HUDEP-2 (cell line): ENCODE measurements at regions not wholly inside any gene's neighbourhood (a gene's known extent, or its start where the extent isn't known, plus 50 kb on each side); places are given as distances from the start of the nearest gene placed in this dataset.
A peak's percentile ranks its signal among the peaks of the same experiment; 100 is the strongest.

ENCODE experiments used
- DNase-seq, 76 experiments: peaks; one replicate each; lab custom pipeline; 2025; ENCODE audit not compliant: unreplicated experiment in 76 of 76; lab: John Stamatoyannopoulos, UW

DNA sequence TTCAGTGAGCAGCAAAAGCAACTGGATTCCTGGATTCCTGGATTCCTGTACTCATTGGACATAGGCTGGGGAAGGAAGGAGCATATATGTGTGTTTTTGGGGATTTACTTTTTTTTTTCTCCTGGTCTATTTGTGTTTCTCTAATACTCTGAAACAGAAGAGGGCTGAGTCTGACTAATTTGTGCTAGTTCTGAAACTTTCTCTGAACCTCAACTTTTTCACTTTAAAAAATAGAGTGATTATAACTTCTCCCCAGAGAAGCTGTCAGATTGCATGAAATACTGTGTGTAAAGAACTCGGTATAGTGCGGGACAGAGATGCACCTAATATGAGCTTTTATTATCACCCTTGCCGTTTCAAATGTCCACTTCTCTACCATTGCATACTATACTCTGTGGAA lies 529.5 kb downstream of the TMTC2 start:
- DNase-seq, result no peak

DNA sequence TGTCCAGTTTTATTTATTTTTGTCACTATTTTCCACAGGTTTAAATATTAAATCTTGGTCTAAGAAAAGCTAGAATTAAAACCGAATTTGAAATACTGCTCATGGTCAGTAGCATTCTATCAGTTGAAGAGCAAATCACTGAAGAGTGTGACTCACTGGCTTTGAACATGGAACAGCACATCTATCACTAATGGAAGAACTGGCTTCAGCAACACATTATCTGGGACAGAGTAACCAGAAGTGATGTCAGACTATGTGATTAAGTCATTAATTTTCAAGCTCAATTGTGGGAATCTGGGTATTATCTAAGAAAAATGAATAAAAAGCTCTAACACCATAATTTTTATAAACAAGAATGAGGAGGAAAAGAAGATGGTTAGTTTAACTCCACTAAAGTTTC lies 527.5 kb downstream of the TMTC2 start:
- DNase-seq, result no peak

DNA sequence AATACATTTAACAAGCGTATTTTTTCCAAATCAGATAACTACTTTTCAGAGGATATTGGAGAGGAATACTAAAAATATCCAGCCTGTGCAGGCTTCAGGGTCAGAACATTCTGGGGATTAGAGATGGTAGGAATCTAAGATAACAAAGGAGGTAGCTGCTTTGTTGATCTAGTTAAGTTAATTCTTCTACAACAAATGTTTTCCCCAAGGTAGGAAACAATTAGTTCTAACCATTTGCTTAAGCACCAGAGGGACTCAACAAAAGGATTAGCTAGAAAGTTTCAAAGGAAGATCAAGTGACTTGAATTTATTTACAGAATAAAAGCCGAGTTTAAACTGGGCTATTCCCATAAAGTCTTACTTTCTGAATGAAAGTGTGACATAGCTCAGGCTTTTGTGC lies 524.2 kb downstream of the TMTC2 start:
- no peak for DNase-seq

DNA sequence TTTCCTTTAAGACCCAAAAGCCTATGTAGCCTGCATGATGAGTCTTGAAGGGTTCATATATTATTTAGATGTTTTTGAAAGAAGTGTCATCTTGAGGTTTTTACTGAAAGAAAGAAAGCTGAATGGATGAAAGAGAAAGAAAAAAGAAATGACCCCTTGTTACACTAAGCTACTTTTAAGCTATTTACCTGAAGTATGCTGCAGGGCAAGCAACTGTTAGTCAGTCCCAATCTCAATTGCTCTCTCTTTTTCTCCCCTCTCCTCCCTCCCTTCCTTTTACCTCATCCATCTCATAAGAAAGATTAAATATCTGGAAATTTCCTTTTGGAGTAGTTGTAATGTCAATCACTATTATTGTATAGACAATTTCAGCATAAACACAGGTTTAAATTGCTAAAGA lies 512.4 kb downstream of the TMTC2 start:
- DNase-seq, result no peak

DNA sequence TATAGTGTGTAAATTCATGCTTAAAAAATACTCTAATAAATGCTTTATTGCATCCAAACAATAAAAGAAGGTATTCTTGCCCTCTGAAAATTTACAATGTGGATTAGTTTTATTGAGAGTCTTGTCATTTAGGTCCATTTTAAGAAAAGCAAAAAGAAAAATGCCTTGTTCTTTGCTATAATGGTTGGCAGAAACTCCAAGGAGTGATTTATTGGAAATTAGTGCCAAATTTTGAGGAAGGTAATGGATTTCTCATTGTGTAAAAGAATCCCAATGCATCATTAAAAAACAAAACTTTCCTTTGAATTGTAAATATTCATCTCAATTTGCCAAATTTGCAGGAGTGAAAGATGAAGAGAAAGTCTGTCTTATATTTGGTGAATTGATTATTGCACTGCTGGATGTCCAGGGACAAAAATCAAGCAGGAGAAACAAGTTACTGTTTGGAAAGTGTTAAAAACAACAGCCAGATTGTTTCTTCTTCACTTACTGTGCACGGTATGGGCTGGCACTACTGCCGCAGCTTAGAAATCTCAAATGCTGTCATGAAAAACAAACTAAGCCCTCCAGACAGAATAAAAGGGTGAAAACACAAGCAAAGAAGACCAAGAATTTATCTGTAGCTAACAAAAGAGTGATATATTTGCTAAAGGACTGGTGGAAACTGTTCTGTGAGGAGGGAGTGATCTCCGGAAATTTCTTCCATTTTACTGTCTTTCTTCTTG lies 511.7 kb downstream of the TMTC2 start:
- no peak for DNase-seq

DNA sequence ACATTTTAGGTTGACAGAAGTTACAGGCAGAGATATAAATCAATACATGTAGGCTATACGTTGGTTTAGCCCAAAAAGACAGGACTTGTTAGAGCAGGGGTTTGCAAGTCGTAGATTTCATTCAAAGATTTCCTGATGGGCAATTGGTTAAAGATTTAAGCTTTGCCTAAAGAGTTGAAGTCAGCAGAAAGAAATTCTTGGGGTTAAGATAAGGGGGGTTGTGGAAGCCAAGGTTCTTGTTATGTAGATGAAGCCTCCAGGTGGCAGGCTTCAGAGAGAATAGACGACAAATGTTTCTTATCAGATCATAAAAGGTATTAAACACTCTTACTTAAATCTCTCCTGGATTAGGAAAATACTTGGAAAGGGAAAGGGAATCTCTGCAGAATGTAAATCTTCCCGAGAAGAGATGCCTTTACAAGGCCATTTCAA lies 510.8 kb downstream of the TMTC2 start:
- no peak for DNase-seq

DNA sequence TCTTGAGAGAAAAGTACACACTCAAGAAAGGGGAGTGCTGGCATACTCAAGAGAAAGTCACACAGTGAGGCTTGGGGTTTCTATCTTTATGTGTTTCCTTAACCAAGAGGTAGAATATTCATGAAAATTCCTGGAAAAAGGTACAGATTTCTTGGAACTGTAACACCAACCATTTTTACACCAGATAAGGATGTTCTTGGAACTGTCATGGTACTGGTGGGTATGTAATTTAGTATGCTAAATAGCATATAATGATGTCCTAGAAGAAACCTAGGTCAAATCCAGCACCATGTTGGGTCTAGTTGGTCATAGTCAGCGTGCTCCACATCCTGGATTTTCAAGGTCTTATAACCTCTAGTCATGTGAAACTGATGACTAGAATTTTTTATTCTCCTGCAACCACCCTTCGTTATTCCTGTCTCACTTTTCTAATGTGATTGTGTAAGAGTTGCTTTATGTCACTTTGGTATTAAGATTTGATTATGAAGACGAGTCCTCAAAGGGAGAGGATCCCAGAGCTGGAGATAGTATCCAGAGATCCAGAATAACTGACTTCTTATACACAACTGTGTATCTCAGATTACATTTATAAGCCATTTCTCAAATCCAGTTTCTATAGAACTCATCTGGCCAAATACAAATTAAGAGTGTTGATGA lies 510.1 kb downstream of the TMTC2 start:
- DNase-seq, result peak in 1 of 76 experiments; percentile 6

DNA sequence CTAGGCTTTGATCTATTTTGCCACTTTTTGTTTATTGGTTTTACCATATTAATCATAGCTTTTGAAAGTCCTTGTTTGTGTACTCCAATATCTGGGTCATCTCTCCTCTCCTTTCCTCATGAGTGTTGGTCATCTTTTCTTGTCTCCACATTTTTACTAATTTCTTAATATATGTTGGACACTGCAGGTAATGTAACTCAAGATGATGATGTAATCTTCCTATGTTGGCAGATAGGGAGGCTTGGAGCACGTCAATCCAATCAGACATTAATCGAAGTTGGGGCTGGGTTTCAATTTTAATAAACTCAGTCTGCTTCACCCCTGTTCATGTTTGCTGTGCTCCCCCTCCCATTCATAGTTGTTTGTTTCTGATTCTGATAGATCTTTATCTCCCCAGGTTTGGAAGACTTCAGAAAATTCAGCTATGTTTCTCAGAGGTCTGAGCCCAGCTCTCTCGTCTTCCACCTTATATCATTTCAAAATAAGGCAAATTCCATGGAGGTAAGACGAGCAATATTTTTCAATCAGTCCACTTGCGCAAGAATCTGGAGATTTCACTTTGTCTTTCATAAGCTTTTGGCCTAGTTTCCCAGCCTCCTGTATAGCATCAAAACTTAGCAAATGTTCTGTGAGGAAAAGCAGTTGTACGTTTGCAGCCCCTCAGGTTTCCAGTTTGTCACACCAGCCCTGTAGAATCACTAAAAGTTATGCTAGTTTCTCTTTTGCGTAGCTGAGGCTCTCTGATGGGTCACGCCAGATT lies 504.1 kb downstream of the TMTC2 start:
- DNase-seq, result no peak

DNA sequence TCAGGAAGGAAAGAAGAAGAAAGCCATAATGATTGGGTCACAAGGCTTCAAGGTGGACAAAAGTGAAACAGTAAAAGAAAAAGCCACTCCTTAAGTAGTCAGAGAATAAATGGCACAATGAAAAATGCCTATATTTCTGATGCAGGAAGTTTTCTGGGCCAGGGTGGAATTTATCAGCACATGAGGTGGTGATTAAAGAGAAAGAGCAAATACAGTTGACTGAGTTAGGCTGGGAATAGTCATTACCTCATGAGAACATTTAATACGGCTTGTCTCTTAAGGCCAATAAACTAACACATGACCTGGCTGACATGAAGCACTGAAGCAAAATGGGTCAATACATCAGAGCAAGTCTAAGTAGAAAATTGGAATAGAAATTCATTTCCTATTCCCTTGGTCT lies 499.7 kb downstream of the TMTC2 start:
- DNase-seq, result no peak

DNA sequence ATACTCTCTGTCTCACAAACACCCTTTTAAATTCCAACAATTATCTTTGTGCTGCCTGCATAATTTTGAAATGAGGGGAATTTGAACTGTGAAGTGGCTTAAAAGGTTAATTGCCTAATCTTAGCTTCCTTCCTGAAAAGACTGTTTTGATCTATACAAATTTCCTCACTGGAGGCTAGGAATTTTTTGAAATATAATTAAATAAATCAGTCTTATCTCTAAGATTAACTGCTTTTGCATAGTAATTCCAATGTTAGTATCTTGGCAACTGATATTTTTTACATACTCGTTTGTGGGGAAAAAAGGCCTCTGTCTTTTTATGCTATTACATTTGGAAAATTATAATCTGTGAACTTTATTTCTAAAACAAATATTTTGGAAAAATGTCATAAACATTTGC lies 498.5 kb downstream of the TMTC2 start:
- DNase-seq, result no peak
